ENCODE measurements at regions not wholly inside any gene's neighbourhood (a gene's known extent, or its start where the extent isn't known, plus 50 kb on each side); places are given as distances from the start of the nearest gene placed in this dataset.

DNA sequence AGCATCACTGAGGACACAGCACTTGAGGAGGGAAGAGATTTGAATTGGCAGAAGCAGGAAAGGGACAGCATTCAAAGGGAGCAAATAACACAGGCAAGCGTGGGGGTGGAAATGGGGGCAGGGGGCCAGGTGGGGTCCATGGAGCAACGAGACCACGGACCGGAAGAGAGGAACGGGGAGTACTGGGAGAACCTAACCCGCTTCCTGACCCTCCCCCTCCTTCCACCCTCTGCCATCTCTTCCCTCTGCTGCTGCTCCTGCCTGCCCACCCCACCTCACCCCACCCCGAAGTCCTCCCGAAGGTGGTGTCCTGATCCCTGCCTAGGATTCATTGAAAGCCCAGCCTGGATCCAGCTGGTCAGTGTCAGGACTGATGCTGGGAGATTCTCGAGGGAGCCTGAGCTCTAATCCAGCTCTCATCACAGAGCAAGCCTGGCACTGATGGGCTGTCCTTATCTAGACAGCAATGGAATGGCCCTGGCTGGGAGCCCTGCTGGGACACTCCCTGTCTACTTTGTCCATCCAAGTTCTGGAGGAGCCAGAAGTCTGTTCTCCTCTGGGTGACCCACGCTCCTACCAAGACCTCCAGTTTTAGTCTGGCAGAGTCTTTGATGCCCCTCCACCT, 105.0 kb downstream of the TRIM29 start:
- Histone ChIP-seq H3K4me3 (ENCODE audit: low read length) (no peak overlapping the region), H3K4me2 (ENCODE audit: low read length) (no peak overlapping the region), H3K9me2 (replicated peaks; ENCODE audit: control insufficient read depth, low read length) (no peaks in the 10 kb centered on the region), H3F3A (ENCODE audit: control insufficient read depth, insufficient read depth) (no peaks in the 10 kb centered on the region), H3K27me3 (ENCODE audit: control insufficient read depth, low read length) (no peaks in the 10 kb centered on the region), H3K36me3 (ENCODE audit: control insufficient read depth, low read length) (no peaks in the 10 kb centered on the region), H3K9me3 (ENCODE audit: control insufficient read depth, insufficient read depth, low read length) (no peaks in the 10 kb centered on the region), H3K27ac (ENCODE audit: low read depth, low read length) (no peak overlapping the region), H3K4me1 (ENCODE audit: control insufficient read depth, low read length) (no peaks in the 10 kb centered on the region), H3K79me2 (ENCODE audit: control insufficient read depth, low read length) (no peaks in the 10 kb centered on the region), H4K20me1 (ENCODE audit: control insufficient read depth, insufficient read depth, low read depth, low read length) (no peaks in the 10 kb centered on the region)
- TF ChIP-seq, protein P1, sequence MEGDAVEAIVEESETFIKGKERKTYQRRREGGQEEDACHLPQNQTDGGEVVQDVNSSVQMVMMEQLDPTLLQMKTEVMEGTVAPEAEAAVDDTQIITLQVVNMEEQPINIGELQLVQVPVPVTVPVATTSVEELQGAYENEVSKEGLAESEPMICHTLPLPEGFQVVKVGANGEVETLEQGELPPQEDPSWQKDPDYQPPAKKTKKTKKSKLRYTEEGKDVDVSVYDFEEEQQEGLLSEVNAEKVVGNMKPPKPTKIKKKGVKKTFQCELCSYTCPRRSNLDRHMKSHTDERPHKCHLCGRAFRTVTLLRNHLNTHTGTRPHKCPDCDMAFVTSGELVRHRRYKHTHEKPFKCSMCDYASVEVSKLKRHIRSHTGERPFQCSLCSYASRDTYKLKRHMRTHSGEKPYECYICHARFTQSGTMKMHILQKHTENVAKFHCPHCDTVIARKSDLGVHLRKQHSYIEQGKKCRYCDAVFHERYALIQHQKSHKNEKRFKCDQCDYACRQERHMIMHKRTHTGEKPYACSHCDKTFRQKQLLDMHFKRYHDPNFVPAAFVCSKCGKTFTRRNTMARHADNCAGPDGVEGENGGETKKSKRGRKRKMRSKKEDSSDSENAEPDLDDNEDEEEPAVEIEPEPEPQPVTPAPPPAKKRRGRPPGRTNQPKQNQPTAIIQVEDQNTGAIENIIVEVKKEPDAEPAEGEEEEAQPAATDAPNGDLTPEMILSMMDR (IDR thresholded peaks at IDR 0.05; ENCODE audit: low read depth, low read length, poor library complexity, severe bottlenecking), result no peak
- TF ChIP-seq EZH2phosphoT487 (IDR thresholded peaks at IDR 0.05; ENCODE audit: borderline replicate concordance, low read length), result no peak

DNA sequence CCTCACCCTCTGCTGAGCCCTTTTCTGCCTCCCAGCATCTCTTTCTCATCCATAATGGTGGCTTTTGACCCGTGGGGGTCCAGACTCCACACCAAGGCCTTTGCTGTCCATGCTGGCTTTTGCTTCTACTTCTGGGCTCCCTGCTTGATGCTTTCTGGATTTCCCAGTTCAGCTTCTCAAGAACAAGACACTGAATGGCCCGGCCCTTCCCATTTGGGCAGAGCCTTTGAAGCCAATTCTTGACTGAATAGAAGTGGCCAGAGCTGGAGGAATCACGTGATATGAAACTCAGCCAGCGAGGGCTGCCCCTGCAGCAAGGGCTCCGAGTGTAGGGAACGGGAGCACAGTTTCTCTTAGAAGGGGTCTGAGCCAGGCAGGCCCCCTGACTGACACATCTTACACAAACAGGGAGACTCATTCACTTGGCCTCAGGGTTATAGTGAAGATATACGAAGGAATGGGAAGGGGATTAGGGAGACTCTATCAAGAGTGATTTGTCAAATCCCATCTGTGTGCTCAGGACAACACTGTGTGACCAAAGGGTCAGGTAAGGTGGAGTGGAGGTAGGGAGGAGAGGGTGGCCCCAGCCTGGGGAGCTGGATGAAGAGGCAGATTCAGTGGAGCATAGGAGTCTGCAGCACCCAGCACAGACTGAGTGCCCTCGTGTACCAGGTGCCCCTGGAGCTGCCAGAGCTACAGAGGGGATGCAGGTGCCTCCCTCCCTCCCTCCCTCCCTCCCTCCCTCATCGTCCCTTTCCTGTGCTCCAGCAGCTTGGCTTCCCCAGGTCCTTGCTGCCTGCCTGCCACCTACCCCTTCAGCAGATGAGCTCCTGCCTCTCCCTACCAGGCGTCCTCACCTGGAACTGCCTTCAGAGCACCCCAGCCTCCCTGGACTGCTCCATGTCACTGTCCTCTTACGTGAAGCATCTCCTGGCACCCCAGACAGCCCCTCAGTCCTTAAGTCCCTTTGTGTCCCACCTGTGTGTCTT, 106.0 kb downstream of the TRIM29 start:
- no peaks in the 10 kb centered on the region for H3K36me3 ChIP-seq (ENCODE audit: control insufficient read depth, low read length)
- no peaks in the 10 kb centered on the region for H3F3A ChIP-seq (ENCODE audit: control insufficient read depth, insufficient read depth)
- H3K79me2 ChIP-seq (ENCODE audit: control insufficient read depth, low read length), result no peaks in the 10 kb centered on the region
- H3K4me1 ChIP-seq (ENCODE audit: control insufficient read depth, low read length), result no peaks in the 10 kb centered on the region
- no peaks in the 10 kb centered on the region for H3K27me3 ChIP-seq (ENCODE audit: control insufficient read depth, low read length)
- no peak overlapping the region for H3K4me3 ChIP-seq (ENCODE audit: low read length)
- TF ChIP-seq, protein P1 (IDR thresholded peaks at IDR 0.05; ENCODE audit: low read depth, low read length, poor library complexity, severe bottlenecking), result no peak
- H3K4me2 ChIP-seq (ENCODE audit: low read length), result no peak overlapping the region
- no peaks in the 10 kb centered on the region for H4K20me1 ChIP-seq (ENCODE audit: control insufficient read depth, insufficient read depth, low read depth, low read length)
- H3K9me3 ChIP-seq (ENCODE audit: control insufficient read depth, insufficient read depth, low read length), result no peaks in the 10 kb centered on the region
- no peak overlapping the region for H3K27ac ChIP-seq (ENCODE audit: low read depth, low read length)
- H3K9me2 ChIP-seq (replicated peaks; ENCODE audit: control insufficient read depth, low read length), result no peaks in the 10 kb centered on the region

DNA sequence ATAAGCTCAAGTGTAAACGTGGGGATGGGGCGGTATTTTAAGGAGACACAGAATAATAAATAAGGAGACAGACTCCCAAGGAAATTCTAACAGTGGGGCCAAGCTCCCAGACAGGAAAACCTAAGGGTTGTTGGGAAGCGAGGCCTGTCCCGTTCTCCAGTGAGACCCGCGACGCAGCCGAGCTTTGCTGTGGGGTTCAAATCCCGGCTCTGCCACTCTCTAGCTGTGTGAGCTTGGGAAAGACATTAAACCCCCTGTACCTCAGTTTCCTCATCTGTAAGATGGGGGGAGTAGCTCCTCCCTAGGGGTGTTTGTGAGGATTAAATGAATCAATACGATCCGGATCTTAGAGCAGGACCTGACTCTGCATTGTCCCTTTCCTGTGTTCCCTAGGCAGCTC, 106.8 kb downstream of the TRIM29 start:
- H3K27me3 ChIP-seq (ENCODE audit: control insufficient read depth, low read length), result no peaks in the 10 kb centered on the region

More for the DNA sequence above, 106.8 kb downstream of the TRIM29 start:
- TF ChIP-seq EZH2phosphoT487 (IDR thresholded peaks at IDR 0.05; ENCODE audit: borderline replicate concordance, low read length), result no peak
- TF ChIP-seq, protein P1 (IDR thresholded peaks at IDR 0.05; ENCODE audit: low read depth, low read length, poor library complexity, severe bottlenecking), result no peak
- Histone ChIP-seq H3K4me3 (ENCODE audit: low read length) (no peak overlapping the region), H4K20me1 (ENCODE audit: control insufficient read depth, insufficient read depth, low read depth, low read length) (no peaks in the 10 kb centered on the region), H3K4me1 (ENCODE audit: control insufficient read depth, low read length) (no peaks in the 10 kb centered on the region), H3K79me2 (ENCODE audit: control insufficient read depth, low read length) (no peaks in the 10 kb centered on the region), H3K4me2 (ENCODE audit: low read length) (no peak overlapping the region), H3K36me3 (ENCODE audit: control insufficient read depth, low read length) (no peaks in the 10 kb centered on the region), H3K9me3 (ENCODE audit: control insufficient read depth, insufficient read depth, low read length) (no peaks in the 10 kb centered on the region), H3F3A (ENCODE audit: control insufficient read depth, insufficient read depth) (no peaks in the 10 kb centered on the region), H3K27ac (ENCODE audit: low read depth, low read length) (no peak overlapping the region), H3K9me2 (replicated peaks; ENCODE audit: control insufficient read depth, low read length) (no peaks in the 10 kb centered on the region)
